ENCODE measurements at regions not wholly inside any gene's neighbourhood (a gene's known extent, or its start where the extent isn't known, plus 50 kb on each side); places are given as distances from the start of the nearest gene placed in this dataset.

GRCh38 chr6:169907419-169908115, 156.1 kb downstream of the ERMARD start (continued):
- TF ChIP-seq, protein P1, sequence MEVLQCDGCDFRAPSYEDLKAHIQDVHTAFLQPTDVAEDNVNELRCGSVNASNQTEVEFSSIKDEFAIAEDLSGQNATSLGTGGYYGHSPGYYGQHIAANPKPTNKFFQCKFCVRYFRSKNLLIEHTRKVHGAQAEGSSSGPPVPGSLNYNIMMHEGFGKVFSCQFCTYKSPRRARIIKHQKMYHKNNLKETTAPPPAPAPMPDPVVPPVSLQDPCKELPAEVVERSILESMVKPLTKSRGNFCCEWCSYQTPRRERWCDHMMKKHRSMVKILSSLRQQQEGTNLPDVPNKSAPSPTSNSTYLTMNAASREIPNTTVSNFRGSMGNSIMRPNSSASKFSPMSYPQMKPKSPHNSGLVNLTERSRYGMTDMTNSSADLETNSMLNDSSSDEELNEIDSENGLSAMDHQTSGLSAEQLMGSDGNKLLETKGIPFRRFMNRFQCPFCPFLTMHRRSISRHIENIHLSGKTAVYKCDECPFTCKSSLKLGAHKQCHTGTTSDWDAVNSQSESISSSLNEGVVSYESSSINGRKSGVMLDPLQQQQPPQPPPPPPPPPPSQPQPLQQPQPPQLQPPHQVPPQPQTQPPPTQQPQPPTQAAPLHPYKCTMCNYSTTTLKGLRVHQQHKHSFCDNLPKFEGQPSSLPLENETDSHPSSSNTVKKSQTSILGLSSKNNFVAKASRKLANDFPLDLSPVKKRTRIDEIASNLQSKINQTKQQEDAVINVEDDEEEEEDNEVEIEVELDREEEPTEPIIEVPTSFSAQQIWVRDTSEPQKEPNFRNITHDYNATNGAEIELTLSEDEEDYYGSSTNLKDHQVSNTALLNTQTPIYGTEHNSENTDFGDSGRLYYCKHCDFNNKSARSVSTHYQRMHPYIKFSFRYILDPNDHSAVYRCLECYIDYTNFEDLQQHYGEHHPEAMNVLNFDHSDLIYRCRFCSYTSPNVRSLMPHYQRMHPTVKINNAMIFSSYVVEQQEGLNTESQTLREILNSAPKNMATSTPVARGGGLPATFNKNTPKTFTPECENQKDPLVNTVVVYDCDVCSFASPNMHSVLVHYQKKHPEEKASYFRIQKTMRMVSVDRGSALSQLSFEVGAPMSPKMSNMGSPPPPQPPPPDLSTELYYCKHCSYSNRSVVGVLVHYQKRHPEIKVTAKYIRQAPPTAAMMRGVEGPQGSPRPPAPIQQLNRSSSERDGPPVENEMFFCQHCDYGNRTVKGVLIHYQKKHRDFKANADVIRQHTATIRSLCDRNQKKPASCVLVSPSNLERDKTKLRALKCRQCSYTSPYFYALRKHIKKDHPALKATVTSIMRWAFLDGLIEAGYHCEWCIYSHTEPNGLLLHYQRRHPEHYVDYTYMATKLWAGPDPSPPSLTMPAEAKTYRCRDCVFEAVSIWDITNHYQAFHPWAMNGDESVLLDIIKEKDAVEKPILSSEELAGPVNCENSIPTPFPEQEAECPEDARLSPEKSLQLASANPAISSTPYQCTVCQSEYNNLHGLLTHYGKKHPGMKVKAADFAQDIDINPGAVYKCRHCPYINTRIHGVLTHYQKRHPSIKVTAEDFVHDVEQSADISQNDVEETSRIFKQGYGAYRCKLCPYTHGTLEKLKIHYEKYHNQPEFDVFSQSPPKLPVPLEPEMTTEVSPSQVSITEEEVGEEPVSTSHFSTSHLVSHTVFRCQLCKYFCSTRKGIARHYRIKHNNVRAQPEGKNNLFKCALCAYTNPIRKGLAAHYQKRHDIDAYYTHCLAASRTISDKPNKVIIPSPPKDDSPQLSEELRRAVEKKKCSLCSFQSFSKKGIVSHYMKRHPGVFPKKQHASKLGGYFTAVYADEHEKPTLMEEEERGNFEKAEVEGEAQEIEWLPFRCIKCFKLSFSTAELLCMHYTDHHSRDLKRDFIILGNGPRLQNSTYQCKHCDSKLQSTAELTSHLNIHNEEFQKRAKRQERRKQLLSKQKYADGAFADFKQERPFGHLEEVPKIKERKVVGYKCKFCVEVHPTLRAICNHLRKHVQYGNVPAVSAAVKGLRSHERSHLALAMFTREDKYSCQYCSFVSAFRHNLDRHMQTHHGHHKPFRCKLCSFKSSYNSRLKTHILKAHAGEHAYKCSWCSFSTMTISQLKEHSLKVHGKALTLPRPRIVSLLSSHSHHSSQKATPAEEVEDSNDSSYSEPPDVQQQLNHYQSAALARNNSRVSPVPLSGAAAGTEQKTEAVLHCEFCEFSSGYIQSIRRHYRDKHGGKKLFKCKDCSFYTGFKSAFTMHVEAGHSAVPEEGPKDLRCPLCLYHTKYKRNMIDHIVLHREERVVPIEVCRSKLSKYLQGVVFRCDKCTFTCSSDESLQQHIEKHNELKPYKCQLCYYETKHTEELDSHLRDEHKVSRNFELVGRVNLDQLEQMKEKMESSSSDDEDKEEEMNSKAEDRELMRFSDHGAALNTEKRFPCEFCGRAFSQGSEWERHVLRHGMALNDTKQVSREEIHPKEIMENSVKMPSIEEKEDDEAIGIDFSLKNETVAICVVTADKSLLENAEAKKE (CRISPR knock-in tag; IDR thresholded peaks at IDR 0.05) = no peak
- no peak for TF ChIP-seq CTCF (conservative IDR thresholded peaks at IDR 0.05; ENCODE audit: low read depth in 2 of 2)
- TF ChIP-seq JUNB (IDR thresholded peaks at IDR 0.05; ENCODE audit: unreplicated experiment) = no peak

DNA sequence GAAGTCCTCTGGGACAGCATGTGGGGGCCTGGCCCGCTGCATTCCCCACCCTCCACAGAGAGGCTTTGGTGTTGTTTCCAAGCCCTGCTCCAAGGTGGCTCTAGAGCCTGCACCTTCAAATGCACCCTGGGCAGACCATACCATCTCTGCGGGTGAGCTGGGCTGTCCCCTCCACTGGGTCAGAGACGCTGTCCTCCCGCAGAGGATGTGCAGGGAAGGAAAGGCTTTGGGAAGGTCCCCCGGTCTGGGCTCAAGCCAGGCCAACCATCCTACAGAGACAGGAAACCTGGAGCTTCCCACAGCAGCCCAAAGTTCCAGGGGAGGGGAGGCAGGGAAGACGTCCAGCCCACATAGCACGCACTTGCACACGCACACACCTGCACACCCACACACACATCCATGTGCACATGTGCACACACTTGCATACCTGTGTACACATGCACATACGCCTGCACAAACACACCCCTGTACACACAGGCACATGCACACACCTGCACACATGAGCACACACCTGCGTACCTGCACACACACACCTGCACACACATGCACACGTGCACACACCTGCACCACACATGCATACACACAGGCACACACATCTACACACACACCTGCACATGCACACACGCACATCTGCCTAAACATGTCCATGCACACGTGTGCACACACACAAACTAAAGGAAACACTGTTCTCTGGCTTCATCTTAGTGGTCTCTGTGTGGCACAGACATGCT, 155.4 kb downstream of the ERMARD start:
- Histone ChIP-seq H2AFZ (no peak overlapping the region), H3K27me3 (ENCODE audit: insufficient read depth) (no peaks in the 10 kb centered on the region), H4K20me1 (replicated peaks; ENCODE audit: insufficient read depth) (no peaks in the 10 kb centered on the region), H3F3A (replicated peaks; ENCODE audit: low read depth) (no peaks in the 10 kb centered on the region), H3K9me2 (ENCODE audit: insufficient read depth) (no peaks in the 10 kb centered on the region), H3K36me3 (ENCODE audit: insufficient read depth) (no peaks in the 10 kb centered on the region), H3K27ac (ENCODE audit: low read depth) (no peak overlapping the region), H3K4me3 (no peak overlapping the region), H3K79me2 (replicated peaks; ENCODE audit: insufficient read depth) (no peaks in the 10 kb centered on the region), H3K4me2 (no peak overlapping the region), H3K4me1 (ENCODE audit: insufficient read depth) (no peaks in the 10 kb centered on the region)
- DNase-seq (ENCODE audit: low spot score) (no peak), ATAC-seq (no peak)
- Mint-ChIP-seq H3K36me3 (ENCODE audit: low read depth) (no peaks in the 10 kb centered on the region), H3K9me3 (peaks cover 6% of the 10 kb centered on the region; the same call in 1 of the 3 replicates), H3K27me3 (ENCODE audit: insufficient read depth, low read depth, poor library complexity) (peaks cover 9% of the 10 kb centered on the region), H3K27ac (no peak overlapping the region), H3K4me1 (peaks cover 4% of the 10 kb centered on the region; the same call in 1 of the 3 replicates), H3K4me3 (no peak overlapping the region)
- TF ChIP-seq NANOG (IDR thresholded peaks at IDR 0.05; ENCODE audit: borderline replicate concordance) = no peak
- no peak for TF ChIP-seq CREB1 (CRISPR knock-in tag; IDR thresholded peaks at IDR 0.05; ENCODE audit: low read depth)
- no peak for TF ChIP-seq POLR2AphosphoS5 (IDR thresholded peaks at IDR 0.05; ENCODE audit: low read depth)
- no peak for TF ChIP-seq ZNF114 (CRISPR knock-in tag; IDR thresholded peaks at IDR 0.05)
- TF ChIP-seq REST (IDR thresholded peaks at IDR 0.05; ENCODE audit: unreplicated experiment) = no peak
- TF ChIP-seq EZH2phosphoT487 (IDR thresholded peaks at IDR 0.05; ENCODE audit: unreplicated experiment) = no peak
- no peak for TF ChIP-seq EZH2 (IDR thresholded peaks at IDR 0.05; ENCODE audit: low read depth, unreplicated experiment)
- no peak for TF ChIP-seq STAT1 (IDR thresholded peaks at IDR 0.05; ENCODE audit: unreplicated experiment)

Measured in GM23338 (cell line).